ENCODE measurements at regions not wholly inside any gene's neighbourhood (a gene's known extent, or its start where the extent isn't known, plus 50 kb on each side); places are given as distances from the start of the nearest gene placed in this dataset.
"Not testable (repeated sequence)": the region's sequence is repeated elsewhere in the genome, so short reads cannot be mapped to it uniquely, and the experiment has no call there.

DNA sequence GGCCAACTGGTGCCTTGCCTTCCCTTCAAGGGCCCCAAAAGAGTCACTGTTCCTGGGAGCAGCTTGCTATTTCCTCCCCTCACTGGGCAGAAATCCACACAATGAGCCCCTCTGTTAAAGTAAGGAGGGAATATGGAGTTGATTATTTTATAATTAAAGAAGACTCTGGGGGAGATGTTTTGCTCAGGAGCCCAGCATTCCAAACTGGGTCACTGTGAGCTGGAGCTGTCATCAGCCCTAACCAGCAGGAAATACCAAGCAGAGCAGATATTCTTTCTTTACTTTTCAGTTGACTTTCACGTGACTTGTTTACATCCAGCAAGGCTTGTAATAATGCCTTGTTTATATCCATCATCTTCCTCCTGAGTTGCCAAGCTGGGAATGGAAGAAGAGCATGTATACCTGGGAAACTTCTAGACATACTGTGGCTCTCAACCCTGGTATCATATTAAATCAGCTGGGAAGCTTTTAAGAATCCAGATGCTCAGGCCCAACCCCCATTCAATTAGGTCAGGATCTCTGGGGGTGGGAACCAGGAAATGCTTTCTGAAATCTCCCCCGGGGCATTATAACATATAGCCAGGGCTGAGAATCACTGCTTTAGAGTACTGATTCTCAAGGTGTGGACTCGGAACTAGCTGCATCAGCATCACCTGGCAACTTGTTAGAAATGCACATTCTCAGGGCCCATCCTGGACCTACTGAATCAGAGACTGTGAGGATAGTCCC is 175.6 kb upstream of the MYLIP start:
- DNase-seq, result no peak

DNA sequence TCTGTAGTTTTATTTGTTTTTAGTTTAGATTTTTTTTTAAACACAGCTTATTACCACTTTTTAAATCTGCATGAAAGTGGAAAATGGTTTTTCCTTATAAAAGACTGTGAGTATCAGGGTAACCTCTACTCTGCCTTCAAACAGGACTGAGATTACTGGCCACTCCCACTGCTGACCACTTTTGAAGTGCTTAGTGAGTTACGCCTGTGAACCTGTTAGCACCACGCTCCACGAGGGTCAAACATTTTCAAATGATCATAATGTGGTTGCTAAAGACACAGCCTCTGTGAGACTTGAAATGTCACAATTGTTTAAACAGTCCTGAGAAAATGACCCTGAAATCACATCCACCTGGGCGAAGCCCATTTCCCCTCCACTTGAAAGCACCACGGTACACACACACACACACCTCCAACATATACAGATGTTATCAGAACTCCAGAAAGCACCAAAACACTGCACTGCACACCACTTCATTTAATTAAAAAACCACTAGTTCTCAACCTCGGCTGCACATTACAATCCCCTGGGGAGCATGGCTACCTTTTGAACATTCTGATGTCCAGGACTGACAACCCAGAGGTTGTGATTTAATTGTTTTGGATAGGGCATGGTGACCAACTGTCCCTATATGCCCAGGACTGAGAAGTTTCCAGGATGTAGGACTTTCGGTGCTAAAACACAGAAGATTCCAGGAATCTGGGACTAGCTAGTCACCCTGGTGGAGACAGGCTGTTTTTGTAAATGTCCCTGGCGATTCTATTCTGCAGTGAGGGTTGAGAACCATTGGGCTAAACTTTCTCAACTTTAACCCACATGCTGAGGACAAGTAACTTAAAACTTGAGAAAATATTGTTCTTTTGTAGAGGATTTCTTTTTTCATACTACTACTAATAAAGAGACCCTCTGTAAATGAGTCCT is 176.4 kb upstream of the MYLIP start:
- DNase-seq, result no peak

DNA sequence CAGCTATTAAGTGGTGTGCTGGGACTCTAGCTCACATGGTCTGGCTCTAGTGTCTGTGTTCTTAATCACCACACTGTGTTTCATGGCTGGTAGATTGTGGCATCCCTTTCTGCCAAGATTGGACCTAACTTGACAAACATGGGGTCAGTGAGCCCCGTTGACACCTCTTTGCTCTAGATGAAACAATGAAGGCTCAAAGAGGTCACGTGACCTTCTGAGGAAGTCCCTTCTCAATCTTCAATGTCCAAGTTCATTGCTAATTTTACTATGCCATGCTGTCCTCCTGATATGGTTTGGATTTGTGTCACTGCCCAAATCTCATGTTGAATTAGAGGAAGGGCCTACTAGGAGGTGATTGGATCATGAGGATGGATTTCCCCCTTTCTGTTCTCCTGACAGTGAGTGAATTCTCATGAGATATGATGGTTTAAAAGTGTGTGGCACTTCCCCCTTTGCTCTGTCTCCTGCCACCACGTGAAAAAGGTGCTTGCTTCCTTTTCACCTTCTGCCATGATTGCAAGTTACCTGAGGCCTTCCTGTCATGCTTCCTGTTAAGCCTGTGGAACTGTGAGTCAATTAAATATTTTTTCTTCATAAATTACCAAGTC is 177.8 kb upstream of the MYLIP start:
- no peak for DNase-seq

DNA sequence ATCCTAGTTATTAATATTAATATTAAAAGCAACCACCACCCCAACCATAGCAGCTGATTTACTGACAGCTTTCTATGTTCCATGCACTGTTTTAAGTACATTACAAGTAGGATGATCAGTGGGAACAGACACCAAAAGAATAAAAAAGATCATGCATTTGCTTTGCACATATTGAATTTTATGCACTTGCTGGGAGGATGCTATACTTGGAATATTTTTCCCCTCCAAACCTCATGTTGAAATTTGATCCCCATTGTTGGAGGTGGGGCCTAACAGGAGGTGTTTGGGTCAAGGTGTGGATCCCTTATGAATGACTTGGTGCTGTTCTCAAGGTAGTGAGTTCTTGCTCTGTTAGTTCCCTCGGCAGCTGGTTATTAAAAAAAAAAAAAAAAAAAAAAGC is 178.9 kb upstream of the MYLIP start:
- DNase-seq, result no peak

DNA sequence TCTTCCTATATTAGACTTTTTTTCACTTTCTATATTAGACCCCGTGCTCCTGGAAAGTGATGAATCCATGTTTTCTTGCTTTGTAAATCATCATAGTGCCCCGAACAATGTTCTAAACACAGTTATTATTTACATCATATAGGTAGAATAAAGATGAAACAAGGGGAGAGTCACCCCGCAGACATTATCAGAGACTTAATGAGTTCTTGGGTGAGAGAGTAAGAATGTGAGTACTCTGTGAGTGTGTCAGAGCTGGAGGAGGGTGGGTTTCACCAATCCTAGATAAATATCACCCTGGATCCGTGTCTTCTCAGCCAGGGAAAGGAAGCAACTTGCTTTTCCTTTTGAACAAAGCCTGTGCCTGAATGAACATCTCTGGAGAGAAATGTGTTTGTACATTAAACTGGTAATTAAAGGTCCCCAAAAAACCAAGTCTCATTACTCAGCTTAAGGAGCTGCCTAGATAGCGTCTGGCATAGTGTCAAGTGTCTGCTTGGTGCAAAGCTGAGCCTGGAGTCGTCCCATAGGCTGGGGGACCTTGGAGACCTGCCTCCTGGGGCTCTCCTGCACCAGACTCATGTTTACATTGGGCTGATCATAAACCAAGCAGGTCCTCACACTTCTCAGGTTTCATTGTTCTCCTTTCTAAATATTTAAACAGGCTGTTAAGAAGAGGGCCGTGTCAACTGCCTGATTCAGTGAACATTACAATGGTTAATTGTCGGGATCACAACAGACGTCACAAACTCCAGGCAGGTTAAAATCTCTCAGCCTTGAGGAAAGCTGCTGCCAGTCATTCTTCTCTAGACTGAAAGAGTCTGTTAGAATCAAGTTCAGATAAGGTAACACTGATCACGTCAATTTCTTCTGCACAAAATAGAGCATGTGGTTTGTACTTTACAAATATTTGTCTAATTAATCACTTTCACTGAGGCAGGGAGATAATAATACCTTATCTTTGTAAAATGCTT is 179.7 kb upstream of the MYLIP start:
- no peak for DNase-seq

DNA sequence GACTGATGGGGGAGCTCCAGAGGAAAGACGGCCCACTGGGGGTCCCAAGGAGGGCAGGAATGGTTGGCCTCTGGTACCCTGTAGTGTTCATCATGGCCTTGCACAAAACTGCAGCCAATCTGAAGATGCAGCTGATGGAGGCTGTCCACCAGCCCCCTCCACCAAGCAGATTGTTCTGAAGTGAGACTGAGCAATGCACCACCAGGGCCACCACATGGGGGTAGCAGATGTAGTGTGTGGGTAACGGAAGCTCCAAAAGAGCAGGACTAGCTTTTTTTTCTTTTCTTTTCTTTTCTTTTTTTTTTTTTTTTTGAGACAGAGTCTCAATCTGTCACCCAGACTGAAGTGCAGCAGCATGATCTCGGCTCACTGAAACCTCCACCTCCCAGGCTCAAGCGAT is 181.0 kb upstream of the MYLIP start:
- no peak for DNase-seq

DNA sequence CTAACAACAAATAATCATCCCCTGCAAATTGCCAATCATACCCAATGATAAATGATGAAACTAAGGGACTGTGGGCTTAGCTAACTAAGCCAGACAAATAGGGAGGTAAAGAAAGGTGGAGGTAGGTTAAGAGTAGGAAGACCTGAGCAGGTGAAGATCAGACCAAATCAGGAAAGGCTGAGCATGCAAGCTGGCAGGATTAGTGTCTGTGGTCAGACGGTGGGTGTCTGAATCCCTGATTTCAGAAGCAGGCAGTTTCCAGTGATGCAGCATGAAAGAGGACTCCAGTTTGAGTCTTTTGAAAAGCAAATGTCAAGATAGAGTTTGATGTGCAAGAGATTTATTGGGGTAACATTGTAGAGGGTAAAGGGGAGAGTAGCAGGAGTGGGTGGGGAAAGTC is 181.4 kb upstream of the MYLIP start:
- DNase-seq, result no peak

DNA sequence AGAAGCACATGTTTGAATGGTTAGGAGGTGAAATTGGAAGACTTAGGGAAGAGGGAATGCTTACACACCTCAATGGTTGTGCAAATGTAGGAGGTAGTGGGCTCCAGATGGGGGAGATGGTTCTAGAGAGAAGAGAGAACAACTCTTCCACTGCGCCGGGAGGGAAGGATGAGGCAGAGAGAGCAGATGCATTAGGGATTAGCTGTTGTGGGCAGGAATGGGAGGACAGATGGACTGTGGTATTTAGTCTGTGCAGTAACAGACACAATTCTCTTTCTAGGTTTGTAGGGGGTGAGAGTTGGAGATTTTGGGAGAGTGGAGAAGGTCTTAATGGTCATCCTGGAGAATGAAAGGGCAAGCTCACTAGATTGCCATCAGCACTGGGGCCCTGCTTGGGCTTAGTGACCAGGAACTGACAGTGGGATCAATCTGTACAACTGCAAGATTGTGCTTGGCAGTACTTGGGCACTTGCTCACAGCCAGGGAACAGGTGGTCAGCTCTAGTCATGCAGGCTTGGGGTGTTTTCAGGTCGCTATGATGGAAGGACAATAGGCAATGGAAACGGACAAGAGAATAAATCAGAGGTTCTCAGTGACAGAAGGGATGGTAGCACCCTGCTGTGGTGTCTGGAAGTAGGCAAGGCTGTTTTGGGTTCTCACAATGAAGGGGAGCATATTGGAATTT is 182.0 kb upstream of the MYLIP start:
- DNase-seq, result no peak

DNA sequence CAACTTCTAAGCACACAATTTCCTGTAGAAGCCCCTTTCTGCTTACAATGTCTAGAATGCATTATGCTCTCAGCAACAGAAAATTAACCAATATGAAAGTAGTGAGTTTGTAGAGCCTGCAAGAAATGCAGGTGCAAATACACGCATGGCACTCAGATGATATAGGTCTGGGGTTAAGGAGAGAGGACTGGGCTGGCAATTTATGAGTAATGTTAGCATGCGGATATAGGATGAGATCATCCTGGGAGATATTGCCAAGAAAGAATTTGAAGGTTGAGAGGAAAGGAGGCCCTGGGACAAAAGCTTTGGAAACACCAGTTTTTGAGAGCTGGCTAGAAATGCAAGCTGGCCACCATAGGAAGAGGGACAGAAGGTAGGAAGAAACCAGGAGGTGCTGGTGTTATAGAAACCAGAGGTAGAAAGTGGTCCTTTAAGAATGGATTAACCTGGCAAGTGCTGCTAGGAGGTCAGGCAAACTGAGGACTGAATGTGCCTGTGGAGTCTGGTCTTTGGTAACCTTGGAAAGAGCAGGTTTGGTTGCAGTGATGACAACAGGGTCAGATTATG is 183.2 kb upstream of the MYLIP start:
- DNase-seq, result no peak

DNA sequence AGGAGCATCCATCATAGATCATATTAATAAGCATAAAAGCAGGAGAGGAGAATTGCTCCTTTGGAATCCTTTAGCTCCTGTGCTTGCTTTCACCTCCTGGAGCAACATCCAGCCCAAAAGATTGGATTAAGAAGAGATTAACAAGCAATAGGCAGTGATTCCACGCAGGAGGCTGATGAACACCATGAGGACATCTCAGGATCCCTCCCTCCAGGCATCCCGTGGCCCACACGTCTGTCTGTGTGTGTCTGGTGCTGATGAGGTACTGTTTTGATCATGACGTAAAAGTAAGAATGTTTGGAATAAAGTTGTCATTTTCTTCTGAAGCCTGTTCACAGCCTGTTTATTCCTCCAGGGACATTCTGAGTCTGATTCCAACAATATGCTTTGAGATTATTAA is 185.5 kb upstream of the MYLIP start:
- DNase-seq, result no peak

DNA sequence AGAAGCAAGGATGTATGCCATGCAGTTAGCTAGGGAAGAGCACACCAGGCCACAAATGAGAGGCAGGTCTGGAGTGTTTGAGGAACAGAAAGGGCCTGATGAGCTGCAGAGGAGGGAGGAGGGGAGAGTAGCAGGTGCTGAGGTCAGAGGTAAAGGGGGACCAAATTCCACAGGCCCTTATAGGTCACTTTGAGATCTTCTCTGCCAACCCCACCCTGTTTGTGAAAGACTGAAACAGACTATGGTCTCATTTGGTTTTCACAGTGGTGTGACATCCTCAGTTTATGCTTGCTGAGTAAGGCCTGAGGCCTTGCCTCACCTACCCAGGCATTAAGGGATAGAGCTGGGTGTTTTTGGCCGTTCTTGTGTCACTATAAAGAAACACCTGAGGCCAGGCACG is 187.7 kb upstream of the MYLIP start:
- no peak for DNase-seq

DNA sequence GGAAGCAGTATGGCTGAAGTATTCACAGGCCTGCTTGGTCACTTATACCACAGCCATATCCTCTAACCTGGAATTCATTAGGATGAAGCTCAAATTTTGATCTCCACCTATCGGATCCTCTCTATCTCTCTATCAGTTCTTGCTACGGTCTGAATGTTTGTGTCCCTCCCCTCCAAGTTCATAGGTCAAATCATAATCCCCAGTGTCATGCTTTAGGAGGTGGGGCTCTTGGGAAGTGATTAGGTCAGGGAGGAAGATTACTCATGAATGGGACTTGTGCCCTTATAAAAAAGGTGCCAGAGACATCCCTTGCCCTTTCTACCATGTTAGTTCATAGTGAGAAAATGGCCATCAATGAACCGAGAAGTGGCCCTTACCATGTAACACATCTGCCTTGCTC is 190.8 kb upstream of the MYLIP start:
- DNase-seq, result no peak

DNA sequence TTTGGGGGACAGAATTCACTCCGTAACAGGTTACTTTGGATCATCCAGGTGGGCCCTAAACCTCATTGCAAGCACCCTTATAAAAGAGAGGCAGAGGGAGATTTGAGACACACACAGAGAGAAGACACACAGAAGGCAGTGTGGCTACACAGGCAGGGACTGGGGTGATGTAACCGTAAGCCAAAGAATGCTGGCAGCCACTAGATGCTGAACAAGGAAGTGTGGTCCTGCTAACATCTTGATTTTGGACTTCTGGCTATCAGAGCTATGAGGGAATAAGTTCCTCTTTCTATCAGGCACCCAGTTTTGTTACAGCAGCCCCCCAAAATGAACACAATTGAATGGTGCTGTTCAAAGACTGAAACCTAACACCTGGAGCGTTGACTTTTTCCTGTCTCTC is 191.3 kb upstream of the MYLIP start:
- peak; percentile 63 for DNase-seq

DNA sequence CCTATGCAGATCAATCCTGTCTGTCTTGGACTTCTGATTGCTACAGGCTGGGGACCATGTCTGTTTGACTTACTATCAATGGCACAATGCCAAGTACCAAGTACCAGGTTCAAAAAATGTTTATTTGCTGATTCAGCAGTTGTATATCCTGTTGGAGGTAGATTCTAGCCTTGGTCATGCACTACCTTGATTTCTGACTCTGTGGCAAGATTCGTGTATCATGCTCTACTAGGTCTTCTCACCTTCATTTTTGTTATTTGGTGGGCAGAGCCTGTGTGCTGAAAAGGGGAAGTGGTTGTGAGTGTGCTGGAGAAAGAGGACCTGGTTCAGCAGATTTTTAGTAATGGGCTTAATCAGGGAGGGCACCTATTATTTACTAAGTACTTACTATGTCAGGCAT is 192.4 kb upstream of the MYLIP start:
- DNase-seq, result peak; percentile 66

DNA sequence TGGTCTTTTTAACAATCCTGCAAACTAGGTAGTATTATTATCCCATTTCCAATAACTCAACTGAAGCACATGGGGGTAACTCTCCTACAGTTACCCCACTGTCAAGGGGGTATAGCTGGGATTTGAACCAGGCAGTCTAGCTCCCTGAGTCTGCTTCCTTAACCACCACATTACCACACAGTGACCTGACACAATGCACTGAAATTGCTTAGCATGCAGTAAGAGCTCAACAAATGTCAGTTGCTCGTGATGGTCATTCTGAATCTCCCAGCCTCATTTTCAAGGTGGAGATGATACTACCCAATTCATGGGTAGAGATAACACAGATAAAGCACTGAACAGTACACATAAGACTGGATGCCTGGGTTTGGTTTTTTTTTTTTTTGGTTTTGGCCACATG is 193.2 kb upstream of the MYLIP start:
- DNase-seq, result no peak

DNA sequence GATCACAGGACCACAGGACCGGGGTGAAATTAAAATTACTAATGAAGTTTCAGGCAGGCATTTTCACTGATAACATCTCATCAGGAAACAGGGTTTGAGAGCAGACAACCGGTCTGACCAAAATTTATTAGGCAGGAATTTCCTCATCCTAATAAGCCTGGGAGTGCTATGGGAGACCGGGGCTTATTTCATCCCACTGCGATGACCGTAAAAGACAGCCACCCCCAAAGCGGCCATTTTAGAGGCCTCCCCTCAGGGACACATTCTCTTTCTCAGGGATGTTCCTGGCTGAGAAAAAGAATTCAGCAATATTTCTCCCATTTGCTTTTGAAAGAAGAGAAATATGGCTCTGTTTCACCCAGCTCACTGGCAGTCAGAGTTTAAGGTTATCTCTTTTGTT is 197.2 kb upstream of the MYLIP start:
- not testable (repeated sequence) for DNase-seq

DNA sequence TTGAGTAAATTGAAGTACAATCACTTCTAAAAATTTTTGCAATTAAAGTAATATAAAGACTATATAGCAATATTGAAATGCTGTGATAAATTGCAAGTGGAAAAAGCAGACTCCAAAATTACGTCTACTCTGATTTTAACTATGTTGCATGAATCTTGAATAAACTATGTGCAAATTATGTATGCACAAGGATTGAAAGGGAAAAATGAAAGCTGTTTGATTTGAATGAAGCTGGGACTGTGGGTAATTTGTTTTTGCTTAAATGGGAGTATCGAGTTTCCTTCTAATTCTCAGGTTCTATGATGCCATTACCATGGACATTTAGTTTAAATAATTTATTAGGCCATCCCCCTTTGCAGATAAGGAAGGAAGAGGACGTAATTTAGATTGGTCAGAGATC is 198.7 kb upstream of the MYLIP start:
- DNase-seq, result no peak

DNA sequence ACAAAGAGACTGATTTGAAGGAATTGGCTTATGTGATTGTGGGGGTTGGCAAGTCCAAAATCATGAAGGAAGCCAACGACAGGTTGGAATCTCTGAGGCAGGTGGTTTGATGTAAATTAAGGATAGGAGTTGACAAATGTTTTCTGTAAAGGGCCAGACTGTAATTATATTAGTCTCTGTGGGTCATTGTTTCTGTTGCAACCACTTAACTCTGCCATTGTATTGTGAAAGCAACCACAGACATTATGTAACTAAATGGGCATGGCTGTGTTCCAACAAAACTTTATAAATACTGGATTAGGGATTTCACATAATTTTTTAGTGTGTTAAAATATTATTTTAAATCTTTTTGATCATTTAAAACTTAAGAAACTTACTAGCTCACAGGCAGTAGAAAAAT is 199.2 kb upstream of the MYLIP start:
- peak; percentile 85 for DNase-seq

DNA sequence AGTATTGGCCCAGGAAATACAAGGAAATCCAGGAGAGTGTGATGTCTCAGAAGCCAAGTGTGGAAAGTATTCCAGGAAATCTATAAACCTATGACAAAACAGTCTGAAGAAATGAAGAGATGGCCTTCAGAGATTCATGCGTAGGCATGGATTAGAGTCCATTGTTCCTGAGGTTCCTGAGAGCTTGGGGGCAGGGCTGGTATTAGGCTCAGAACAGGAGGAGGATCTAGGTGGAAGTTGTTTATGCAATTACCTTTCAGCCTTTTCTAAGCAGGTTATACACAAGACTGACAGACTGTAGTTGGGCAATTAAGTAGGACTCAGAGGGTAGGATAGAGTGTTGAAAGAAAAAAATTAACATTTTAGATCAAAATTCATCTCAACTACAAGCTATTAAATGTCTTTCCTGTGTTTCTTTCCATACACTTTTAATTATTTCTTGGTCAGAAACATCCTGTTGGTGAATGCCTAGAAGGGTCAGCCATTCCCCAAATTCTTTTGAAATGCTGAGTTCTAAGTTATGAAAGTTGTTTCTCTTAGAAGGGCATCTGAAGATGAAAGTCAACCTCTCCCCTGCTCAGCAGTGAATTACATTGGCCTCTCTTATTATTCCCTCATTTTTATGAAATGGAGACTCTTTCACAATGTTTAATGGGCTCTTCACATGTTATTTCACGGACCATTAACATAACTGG is 201.2 kb upstream of the MYLIP start:
- no peak for DNase-seq

DNA sequence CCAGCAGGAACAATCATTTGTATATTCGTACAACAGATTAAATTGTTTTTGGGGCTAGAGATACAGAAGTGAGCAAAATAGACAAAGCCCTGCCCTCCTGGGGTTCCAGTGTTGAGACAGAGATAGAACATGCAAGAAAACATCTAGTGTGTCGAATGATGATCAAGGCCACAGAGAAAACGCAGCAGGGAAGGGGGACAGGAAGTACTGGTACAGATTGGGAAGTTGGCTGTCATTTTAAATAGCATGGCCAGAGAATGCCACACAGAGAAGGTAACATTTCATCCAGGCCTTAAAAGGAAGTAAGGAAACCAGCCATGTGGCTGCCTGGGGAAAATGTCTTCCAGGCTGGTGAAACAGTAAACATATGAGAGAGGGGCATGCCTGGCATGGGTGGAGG is 202.6 kb upstream of the MYLIP start:
- DNase-seq, result peak; percentile 46

DNA sequence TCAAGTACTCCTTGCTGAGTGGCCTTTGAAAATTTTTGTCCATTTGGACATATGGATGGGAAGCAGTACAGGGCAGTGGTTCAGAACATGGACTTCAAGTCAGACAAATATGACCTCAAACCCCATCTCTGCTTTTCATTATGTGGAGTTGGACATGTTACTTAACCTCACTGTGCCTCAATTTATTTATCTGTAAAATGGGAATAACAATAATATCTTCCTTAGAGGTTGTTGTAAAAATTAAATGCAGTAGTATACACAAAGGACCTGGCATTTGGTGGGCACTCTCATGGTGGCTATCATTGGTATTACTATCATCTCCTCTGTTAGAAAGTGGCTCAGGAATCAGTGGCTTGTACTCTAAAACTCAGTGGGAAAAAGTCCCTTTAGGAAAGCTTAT is 204.0 kb upstream of the MYLIP start:
- DNase-seq, result no peak

Data from MV-4-11 (cell line).